Hepatocyte (in vitro differentiated cells): ENCODE measurements at regions not wholly inside any gene's neighbourhood (a gene's known extent, or its start where the extent isn't known, plus 50 kb on each side); places are given as distances from the start of the nearest gene placed in this dataset.

Experiments used
- DNase-seq: peaks from one replicate; pipeline ENCODE4 v3.0.0-alpha.2; 2016; ENCODE audit warnings: low spot score
- H2AFZ ChIP-seq: fragments of 200-600 bp; sonication (generic); 2 replicates; pipeline ENCODE4 v1.6.0; 2016; ENCODE audit warnings: antibody characterized with exemption, mild to moderate bottlenecking
- H3K27ac ChIP-seq: fragments of 200-600 bp; sonication (generic); 2 replicates; pipeline ENCODE4 v1.5.1; 2016; ENCODE audit warnings: mild to moderate bottlenecking
- H3K27me3 ChIP-seq: fragments of 200-600 bp; sonication (generic); 2 replicates; pipeline ENCODE4 v1.6.1; 2016
- H3K36me3 ChIP-seq: fragments of 200-600 bp; sonication (generic); replicated peaks from 2 replicates; pipeline ENCODE4 v1.5.1; 2016; ENCODE audit warnings: low read depth; ENCODE audit not compliant: insufficient read depth
- H3K4me1 ChIP-seq: fragments of 200-600 bp; sonication (generic); 2 replicates; pipeline ENCODE4 v1.5.1; 2016; ENCODE audit warnings: mild to moderate bottlenecking, moderate library complexity; ENCODE audit not compliant: insufficient read depth
- H3K4me2 ChIP-seq: fragments of 200-600 bp; sonication (generic); 2 replicates; pipeline ENCODE4 v1.6.0; 2016
- H3K4me3 ChIP-seq: fragments of 200-600 bp; sonication (generic); 2 replicates; pipeline ENCODE4 v1.5.1; 2016; ENCODE audit warnings: mild to moderate bottlenecking
- H3K79me2 ChIP-seq: fragments of 200-600 bp; sonication (generic); 2 replicates; pipeline ENCODE4 v1.6.0; 2017; ENCODE audit warnings: mild to moderate bottlenecking
- H3K9me2 ChIP-seq: fragments of 200-600 bp; sonication (generic); replicated peaks from 2 replicates; pipeline ENCODE4 v1.6.0; 2017; ENCODE audit warnings: mild to moderate bottlenecking; ENCODE audit not compliant: insufficient read depth
- H3K9me3 ChIP-seq: fragments of 200-600 bp; sonication (generic); 2 replicates; pipeline ENCODE4 v1.5.1; 2016; ENCODE audit warnings: low read depth, mild to moderate bottlenecking
- H4K20me1 ChIP-seq: fragments of 200-600 bp; sonication (generic); 2 replicates; pipeline ENCODE4 v1.6.0; 2016; ENCODE audit warnings: mild to moderate bottlenecking; ENCODE audit not compliant: insufficient read depth, poor library complexity, severe bottlenecking
- EZH2 ChIP-seq: fragments of 200-600 bp; sonication (generic); IDR thresholded peaks from 2 replicates; pipeline ENCODE4 v1.6.1; 2016; ENCODE audit warnings: antibody characterized with exemption, mild to moderate bottlenecking, borderline replicate concordance
- EZH2phosphoT487 ChIP-seq: fragments of 200-600 bp; sonication (generic); IDR thresholded peaks from one replicate; pipeline ENCODE4 v1.6.1; 2018; ENCODE audit warnings: antibody characterized with exemption, mild to moderate bottlenecking, low read depth, moderate library complexity; ENCODE audit not compliant: unreplicated experiment, severe bottlenecking
- WGBS: methylation state at CpG from one replicate; pipeline ENCODE4 v1.1.6; 2016; ENCODE audit warnings: low lambda C conversion rate; ENCODE audit errors: missing lambda C conversion rate; 5-methylcytosine and 5-hydroxymethylcytosine counted together
- TF ChIP-seq, protein P1 (sequence below): fragments of 200-600 bp; sonication (generic); IDR thresholded peaks from 2 replicates; pipeline ENCODE4 v1.5.1; 2016; ENCODE audit warnings: antibody characterized with exemption, mild to moderate bottlenecking; ENCODE audit not compliant: poor library complexity

- Histone ChIP-seq H3K27ac (no peak overlapping the region), H3K9me3 (no peaks in the 10 kb centered on the region), H4K20me1 (no peaks in the 10 kb centered on the region), H3K9me2 (no peaks in the 10 kb centered on the region), H3K4me2 (no peak overlapping the region), H3K79me2 (no peaks in the 10 kb centered on the region), H3K36me3 (no peaks in the 10 kb centered on the region), H2AFZ (no peak overlapping the region), H3K4me3 (no peak overlapping the region), H3K4me1 (no peaks in the 10 kb centered on the region), H3K27me3 (no peaks in the 10 kb centered on the region)
- 91% methylated on average over 2 of the region's 2 CpGs for WGBS
- TF ChIP-seq EZH2 (no peak), EZH2phosphoT487 (no peak)
- TF ChIP-seq, protein P1, sequence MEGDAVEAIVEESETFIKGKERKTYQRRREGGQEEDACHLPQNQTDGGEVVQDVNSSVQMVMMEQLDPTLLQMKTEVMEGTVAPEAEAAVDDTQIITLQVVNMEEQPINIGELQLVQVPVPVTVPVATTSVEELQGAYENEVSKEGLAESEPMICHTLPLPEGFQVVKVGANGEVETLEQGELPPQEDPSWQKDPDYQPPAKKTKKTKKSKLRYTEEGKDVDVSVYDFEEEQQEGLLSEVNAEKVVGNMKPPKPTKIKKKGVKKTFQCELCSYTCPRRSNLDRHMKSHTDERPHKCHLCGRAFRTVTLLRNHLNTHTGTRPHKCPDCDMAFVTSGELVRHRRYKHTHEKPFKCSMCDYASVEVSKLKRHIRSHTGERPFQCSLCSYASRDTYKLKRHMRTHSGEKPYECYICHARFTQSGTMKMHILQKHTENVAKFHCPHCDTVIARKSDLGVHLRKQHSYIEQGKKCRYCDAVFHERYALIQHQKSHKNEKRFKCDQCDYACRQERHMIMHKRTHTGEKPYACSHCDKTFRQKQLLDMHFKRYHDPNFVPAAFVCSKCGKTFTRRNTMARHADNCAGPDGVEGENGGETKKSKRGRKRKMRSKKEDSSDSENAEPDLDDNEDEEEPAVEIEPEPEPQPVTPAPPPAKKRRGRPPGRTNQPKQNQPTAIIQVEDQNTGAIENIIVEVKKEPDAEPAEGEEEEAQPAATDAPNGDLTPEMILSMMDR: no peak
- no peak for DNase-seq
Observed at GRCh38 chr4:27819246-27819645, 958.6 kb downstream of the STIM2 start.

GRCh38 chr4:27828843-27829242, 968.2 kb downstream of the STIM2 start:
- Histone ChIP-seq H4K20me1 (no peaks in the 10 kb centered on the region), H2AFZ (no peak overlapping the region), H3K27ac (no peak overlapping the region), H3K4me2 (no peak overlapping the region), H3K4me3 (no peak overlapping the region), H3K36me3 (no peaks in the 10 kb centered on the region), H3K27me3 (no peaks in the 10 kb centered on the region), H3K4me1 (no peaks in the 10 kb centered on the region), H3K9me2 (no peaks in the 10 kb centered on the region), H3K9me3 (no peaks in the 10 kb centered on the region), H3K79me2 (no peaks in the 10 kb centered on the region)
- no peak for TF ChIP-seq EZH2
- no peak for TF ChIP-seq EZH2phosphoT487
- TF ChIP-seq, protein P1: no peak
- DNase-seq: no peak
- WGBS: 88% methylated on average over 1 of the region's 1 CpG

DNA sequence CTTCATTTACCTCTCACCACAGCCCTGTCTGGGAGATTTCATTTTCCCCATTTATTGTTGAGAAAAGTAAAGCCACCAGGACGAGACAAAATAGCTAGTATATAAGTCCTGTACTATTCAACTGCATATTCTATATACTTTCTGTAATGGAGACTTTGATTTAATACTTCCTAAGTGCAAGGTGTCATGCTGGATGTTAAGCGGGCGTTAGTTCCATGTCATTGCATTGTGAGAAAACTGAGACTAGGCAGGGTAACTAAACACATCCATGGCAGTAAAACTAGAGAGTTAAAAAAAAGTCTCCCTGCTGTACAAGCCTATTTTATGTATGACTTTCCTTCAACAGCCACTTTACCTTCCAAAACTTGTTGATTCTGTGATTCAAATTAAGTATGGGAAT, 969.6 kb downstream of the STIM2 start:
- no peak for TF ChIP-seq EZH2phosphoT487
- TF ChIP-seq EZH2: no peak
- no peaks in the 10 kb centered on the region for H4K20me1 ChIP-seq
- H3K4me2 ChIP-seq: no peak overlapping the region
- no peaks in the 10 kb centered on the region for H3K27me3 ChIP-seq
- H3K9me3 ChIP-seq: no peaks in the 10 kb centered on the region
- H3K36me3 ChIP-seq: no peaks in the 10 kb centered on the region
- H3K4me1 ChIP-seq: no peaks in the 10 kb centered on the region
- H3K9me2 ChIP-seq: no peaks in the 10 kb centered on the region
- H3K27ac ChIP-seq: no peak overlapping the region
- no peaks in the 10 kb centered on the region for H3K79me2 ChIP-seq
- DNase-seq: no peak
- no peak overlapping the region for H2AFZ ChIP-seq
- 86% methylated on average over 3 of the region's 3 CpGs for WGBS
- no peak overlapping the region for H3K4me3 ChIP-seq

- 100% methylated on average over 1 of the region's 1 CpG for WGBS
- no peak overlapping the region for H3K4me2 ChIP-seq
Observed at GRCh38 chr4:27835851-27836250, 975.2 kb downstream of the STIM2 start.

More at GRCh38 chr4:27835851-27836250, 975.2 kb downstream of the STIM2 start:
- Histone ChIP-seq H3K27ac (no peak overlapping the region), H3K79me2 (no peaks in the 10 kb centered on the region), H3K4me3 (no peak overlapping the region), H3K9me3 (no peaks in the 10 kb centered on the region), H3K9me2 (no peaks in the 10 kb centered on the region), H3K27me3 (no peaks in the 10 kb centered on the region), H3K36me3 (no peaks in the 10 kb centered on the region), H3K4me1 (no peaks in the 10 kb centered on the region), H2AFZ (no peak overlapping the region), H4K20me1 (no peaks in the 10 kb centered on the region)
- DNase-seq: no peak
- no peak for TF ChIP-seq EZH2
- TF ChIP-seq, protein P1: no peak
- TF ChIP-seq EZH2phosphoT487: no peak
